ENCODE measurements at regions not wholly inside any gene's neighbourhood (a gene's known extent, or its start where the extent isn't known, plus 50 kb on each side); places are given as distances from the start of the nearest gene placed in this dataset.
"Not testable (repeated sequence)": the region's sequence is repeated elsewhere in the genome, so short reads cannot be mapped to it uniquely, and the experiment has no call there.

- DNase-seq = no peak
These were observed 2489.6 kb downstream of the PCDH9 start for GRCh38 chr13:64740493-64740892.

DNA sequence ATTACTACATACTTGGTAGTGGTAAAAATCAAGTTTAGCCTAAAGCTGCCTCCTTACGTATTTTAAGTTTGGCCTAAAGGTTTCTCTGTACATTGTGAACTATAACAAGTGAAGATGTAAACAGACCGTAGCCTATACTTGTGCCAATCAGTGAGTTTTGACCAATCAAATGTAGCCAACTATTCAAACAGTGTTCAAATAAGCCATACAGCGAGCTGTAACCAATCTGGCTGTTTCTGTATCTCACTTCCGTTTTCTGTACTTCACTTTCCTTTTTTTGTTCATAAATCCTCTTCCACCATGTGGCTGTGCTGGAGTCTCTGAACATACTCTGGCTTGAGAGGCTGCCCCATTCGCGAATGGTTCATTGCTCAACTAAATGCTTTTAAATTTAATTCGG, 2504.6 kb downstream of the PCDH9 start:
- DNase-seq = no peak

- no peak for DNase-seq
These were observed 2506.4 kb downstream of the PCDH9 start for GRCh38 chr13:64723724-64724123.

DNA sequence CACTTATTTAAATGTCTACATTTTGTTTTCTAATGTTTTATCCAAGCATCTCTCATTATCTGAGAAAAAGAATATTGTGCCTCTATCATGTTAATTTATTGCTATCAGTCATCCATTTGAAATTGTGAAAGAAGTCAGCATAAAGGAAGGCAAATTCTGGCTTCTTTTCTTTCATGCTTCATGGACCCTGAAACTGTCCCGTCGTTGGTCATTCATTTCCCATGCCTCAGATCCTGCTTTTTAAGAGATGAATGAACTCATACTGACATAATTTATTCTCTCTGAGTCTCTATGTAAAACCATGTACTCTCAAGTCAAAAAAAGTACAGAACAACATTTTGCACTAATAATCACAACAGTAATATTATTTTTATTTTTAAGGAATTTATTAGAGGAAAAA, 2512.0 kb downstream of the PCDH9 start:
- no peak for DNase-seq

DNA sequence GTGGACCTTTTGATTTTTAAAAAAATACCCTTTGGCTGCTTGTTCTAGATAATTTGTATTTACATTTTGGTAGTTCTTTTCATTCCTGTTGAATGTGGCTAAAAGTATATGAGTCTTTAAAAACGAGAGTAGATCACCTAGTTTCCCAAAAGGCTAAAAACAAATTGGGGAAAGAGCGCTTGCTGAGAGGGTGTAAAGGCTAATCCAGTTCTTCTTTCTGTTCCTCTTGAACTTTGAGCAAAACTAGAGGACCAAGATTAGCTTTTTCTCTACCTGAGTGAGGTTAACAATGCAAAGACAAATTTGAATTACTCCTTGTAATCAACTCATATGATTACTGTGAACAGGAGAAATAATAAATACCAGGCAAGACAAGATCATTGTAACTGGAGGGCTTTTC, 2513.2 kb downstream of the PCDH9 start:
- no peak for DNase-seq

DNA sequence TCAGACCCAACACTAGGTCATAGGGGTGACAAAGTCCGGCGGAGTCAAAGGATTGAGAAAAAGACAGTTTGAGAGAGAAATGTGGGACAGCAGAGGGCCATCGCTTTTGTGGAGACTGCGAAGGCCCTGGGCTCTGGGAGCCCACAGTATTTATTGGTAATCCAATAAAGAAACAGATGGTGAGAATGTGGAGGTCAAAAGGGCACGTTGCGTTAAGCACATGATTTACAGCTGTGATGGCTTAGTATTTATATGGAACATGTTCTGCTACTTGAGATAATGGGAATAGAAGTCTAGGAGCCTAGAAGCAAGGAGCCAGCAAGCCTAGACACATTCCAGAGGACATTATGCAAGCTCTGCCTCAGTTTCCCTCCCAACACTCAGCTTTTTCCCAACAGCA, 2521.1 kb downstream of the PCDH9 start:
- no peak for DNase-seq

DNA sequence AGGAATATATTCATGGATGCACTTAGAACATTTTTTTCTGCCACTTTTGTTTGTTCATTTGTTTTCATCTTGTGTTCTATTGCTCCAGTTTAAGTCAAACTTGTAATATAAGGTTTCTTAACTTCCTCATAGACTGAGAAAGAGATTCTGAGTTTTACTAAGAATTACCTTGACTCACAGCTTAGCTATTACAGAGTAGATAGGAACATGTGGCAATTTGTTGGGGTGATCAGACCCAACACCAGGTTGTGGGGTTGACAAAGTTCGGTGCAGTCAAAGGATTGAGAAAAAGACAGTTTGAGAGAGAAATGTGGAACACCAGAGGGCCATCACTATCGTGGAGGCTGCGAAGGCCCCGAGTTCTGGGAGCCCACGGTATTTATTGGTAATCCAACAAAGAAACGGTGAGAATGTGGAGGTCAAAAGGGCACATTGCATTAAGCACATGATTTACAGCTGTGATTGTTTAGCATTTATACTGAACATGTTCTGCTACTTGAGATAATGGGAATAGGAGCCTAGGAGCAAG, 2526.0 kb downstream of the PCDH9 start:
- no peak for DNase-seq

GRCh38 chr13:64697226-64697625, 2532.9 kb downstream of the PCDH9 start:
- DNase-seq = no peak

GRCh38 chr13:64688893-64689677, 2541.1 kb downstream of the PCDH9 start:
- DNase-seq = no peak

GRCh38 chr13:64686536-64686935, 2543.6 kb downstream of the PCDH9 start:
- DNase-seq = not testable (repeated sequence)

DNA sequence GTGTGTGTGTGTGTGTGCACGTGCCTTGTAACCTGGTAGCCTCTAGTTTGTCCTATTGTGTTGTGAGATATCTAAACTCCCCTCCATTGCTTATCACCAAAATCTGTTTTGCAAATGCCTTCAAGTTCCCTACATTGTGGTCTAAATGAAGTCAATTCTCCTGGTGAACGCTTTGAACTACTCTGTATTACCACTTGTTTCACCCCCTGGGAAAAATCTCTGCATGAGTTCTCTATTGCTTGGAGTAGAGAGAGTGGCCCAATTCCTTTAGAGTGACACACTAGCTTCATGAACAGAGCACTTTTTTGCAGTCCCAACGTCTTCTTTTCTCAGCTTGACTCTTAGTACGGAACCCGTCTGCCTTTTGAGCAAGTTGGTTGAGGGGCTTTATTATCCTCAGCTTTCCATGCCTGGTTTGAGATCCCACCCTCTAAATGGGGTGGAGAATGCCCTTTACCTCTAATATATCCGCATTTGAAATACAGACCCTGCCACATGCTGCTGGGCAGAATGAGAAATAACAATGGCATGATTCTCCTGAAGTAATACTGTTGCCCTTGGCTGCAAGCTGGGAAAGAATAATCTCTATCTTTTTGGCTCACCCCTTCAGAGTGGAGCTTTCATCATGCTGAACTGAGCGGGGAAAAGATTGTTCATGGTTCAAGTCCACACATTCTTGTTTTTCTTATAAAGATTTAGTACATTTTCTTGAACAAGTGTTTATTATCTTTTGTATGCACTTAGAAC, 2545.3 kb downstream of the PCDH9 start:
- no peak for DNase-seq

DNA sequence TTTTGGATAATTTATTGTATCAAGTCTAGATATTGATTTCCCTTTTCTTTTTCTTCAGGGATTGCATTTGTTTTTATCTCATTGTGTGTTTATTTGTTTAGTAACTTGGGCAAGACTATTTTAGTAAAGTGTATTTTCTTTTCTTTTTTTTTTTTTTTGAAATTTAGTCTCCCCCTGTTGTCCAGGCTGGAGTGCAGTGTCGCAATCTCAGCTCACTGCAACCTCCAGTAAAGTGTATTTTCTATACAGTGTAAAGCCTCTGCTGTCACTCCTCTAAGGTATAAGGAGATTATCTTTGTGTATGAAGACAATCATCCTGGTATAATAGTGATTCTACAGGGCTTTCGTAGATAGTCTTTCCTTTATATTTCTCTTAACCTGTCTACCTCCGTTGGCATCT, 2546.0 kb downstream of the PCDH9 start:
- DNase-seq = no peak

DNA sequence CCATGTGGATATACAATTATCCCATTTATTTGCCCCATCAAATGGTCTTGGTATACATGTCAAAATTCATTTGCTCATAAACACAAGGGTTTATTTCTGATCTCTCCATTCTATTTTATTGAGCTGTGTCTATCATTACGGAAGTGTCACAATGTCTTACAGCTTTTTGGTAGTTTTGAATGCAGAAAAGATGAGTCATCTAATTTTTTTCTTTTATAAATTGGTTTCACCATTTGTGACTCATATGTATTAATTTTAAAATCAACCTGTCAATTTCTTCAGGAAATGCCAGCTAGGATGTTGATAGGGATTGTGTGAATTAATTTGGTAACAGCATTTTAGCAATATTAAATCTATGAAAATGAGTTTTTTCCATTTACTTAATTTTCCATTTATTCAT, 2549.4 kb downstream of the PCDH9 start:
- DNase-seq = no peak

DNA sequence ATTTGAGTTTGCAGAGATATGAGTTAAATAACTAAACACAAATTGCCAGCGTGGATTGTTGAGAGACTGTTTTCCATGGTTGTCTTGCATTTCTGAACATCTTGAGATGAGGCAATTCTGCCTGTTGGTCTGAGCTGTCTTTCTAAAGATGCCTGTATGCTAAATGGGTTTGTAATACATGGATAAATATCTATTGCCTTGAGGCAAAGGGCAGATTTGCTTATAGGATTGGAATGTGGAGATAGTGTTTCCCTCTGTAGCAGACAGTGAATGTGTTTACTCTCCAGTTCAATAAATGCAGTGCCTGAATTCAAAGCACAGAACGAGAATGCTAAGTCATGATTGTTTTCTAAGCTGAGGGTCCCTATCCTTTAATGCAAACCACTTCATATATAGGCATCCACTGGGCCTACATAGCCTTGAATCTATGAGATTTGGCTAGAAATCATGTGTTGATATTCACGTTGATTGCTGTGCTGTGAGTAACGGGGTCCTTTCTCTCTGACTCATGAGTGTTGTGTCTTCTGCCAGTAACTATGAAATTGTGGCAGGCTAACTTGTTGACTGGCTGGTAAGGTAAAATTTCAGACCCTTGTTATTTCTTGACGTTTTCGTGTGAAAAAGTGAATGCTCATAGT, 2554.8 kb downstream of the PCDH9 start:
- DNase-seq = no peak

DNA sequence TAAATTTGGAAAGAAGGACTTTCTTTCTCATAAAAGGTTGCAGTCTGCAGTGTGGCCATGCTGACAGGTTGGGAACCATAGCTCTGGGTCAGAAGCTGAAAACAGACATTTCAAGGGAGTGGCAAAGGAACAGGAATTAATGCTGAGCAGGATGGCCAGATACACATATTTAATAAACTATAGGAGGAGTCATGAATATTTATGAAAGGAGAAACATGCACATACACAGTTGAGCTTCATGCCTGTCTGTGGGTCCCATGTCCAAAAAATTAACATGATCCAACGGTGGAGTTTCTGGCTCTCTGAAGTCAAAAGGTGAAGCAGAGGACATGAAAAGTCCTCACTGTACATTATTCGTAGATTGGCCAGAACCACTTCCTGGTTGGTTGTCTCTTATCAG, 2556.0 kb downstream of the PCDH9 start:
- no peak for DNase-seq

- DNase-seq = no peak
These were observed 2557.4 kb downstream of the PCDH9 start for GRCh38 chr13:64672751-64673150.

DNA sequence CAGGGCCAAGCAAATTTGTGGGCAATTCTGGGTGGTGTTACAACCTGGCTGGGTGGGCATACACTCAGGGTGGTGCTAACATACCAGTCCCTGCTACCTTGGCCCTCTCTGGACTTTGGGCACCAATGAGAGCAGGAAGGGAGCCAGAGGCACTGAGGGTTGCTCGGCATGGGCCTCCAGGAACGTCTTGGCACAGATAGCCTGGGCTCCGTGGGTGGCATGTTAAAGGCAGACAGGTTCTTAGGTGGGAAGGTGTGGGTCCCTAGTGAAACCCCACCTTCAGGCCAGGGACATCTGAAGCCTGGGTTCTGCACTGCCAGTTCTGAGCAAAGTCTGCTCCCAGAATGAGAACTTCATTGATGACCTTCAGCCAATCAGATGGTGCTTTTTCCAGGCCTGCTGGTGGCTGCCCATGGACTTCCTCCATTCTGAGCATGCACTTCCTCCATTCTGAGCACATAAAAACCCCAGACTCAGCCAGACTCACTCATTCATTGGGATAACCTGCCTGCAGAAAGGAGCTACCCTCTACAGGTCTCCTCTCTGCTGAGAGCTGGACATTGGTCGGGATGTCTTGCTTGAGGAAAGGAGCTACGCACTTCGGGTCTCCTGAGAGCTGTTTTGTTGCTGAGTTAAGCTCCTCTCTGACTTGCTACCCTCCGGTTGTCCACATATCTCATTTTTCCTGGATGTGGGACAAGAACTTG, 2567.1 kb downstream of the PCDH9 start:
- DNase-seq = no peak

GRCh38 chr13:64648293-64648692, 2581.8 kb downstream of the PCDH9 start:
- no peak for DNase-seq

GRCh38 chr13:64643066-64643465, 2587.1 kb downstream of the PCDH9 start:
- DNase-seq = no peak

- DNase-seq = no peak
These were observed 2590.1 kb downstream of the PCDH9 start for GRCh38 chr13:64640002-64640401.

GRCh38 chr13:64639206-64639605, 2590.9 kb downstream of the PCDH9 start:
- no peak for DNase-seq

DNA sequence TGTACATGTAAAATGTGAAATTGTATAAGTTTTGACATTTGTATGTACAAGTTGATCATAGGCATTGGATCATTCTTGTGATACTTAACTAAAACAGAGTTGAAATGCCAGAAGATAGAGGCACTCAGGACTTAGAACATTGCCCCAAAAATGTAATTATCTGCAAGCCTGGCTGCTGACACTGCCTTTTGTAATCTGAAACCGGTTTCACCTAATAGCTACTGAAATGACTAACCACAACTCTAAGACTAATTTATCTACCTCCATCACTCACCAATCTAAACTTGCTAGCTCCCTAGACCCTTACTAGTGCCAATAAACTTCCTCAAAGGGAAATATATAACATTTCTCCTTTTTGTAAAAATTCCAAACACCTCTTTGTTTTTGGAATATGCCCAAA, 2596.2 kb downstream of the PCDH9 start:
- DNase-seq = no peak

GRCh38 chr13:64627654-64628053, 2602.5 kb downstream of the PCDH9 start:
- DNase-seq = no peak
